ENCODE measurements at regions not wholly inside any gene's neighbourhood (a gene's known extent, or its start where the extent isn't known, plus 50 kb on each side); places are given as distances from the start of the nearest gene placed in this dataset.

GRCh38 chr3:124450366-124450765 is 279.9 kb upstream of the UMPS start:
- Mint-ChIP-seq H3K4me3 (no peak overlapping the region), H3K27me3 (peaks cover 10 to 11% of the 10 kb centered on the region in 2 donors), H3K4me1 (peaks cover 10 to 16% of the 10 kb centered on the region in 2 donors), H3K9me3 (peaks cover 0 to 2% of the 10 kb centered on the region in 2 donors), H3K27ac (no peak overlapping the region), H3K36me3 (no peaks in the 10 kb centered on the region)
- DNase-seq (no peak), ATAC-seq (replicated peaks) (no peak)

GRCh38 chr3:124451630-124452317 is 278.5 kb upstream of the UMPS start:
- Mint-ChIP-seq H3K9me3 (peaks cover 0 to 2% of the 10 kb centered on the region in 2 donors), H3K27me3 (peaks cover 10 to 16% of the 10 kb centered on the region in 2 donors), H3K4me1 (peaks cover 10 to 16% of the 10 kb centered on the region in 2 donors), H3K36me3 (no peaks in the 10 kb centered on the region), H3K27ac (no peak overlapping the region), H3K4me3 (no peak overlapping the region)
- DNase-seq (peak; percentile 31), ATAC-seq (replicated peaks) (peak; percentile 94 to 95)

- H3K4me1 Mint-ChIP-seq: peaks cover 10 to 16% of the 10 kb centered on the region in 2 donors
- no peak for DNase-seq
- peaks cover 15 to 30% of the 10 kb centered on the region in 2 donors for H3K27me3 Mint-ChIP-seq
Observed at GRCh38 chr3:124453189-124453588, 277.1 kb upstream of the UMPS start.

GRCh38 chr3:124455891-124456290 is 274.4 kb upstream of the UMPS start:
- Mint-ChIP-seq H3K4me3 (no peak overlapping the region), H3K9me3 (peaks cover 0 to 2% of the 10 kb centered on the region in 2 donors), H3K27ac (no peak overlapping the region), H3K4me1 (peaks cover 10 to 16% of the 10 kb centered on the region in 2 donors), H3K27me3 (peaks cover 18 to 32% of the 10 kb centered on the region in 2 donors), H3K36me3 (peaks cover 0 to 2% of the 10 kb centered on the region in 2 donors)
- ATAC-seq (replicated peaks): no peak
- no peak for DNase-seq

More at GRCh38 chr3:124453189-124453588, 277.1 kb upstream of the UMPS start:
- no peak for ATAC-seq (replicated peaks)
- Mint-ChIP-seq H3K27ac (no peak overlapping the region), H3K36me3 (peaks cover 0 to under 1% of the 10 kb centered on the region in 2 donors), H3K9me3 (peaks cover 0 to 2% of the 10 kb centered on the region in 2 donors), H3K4me3 (no peak overlapping the region)

GRCh38 chr3:124456506-124456905 is 273.7 kb upstream of the UMPS start:
- peaks cover 18 to 32% of the 10 kb centered on the region in 2 donors for H3K27me3 Mint-ChIP-seq
- DNase-seq (no peak), ATAC-seq (replicated peaks) (no peak)
- H3K9me3 Mint-ChIP-seq: peaks cover 0 to 2% of the 10 kb centered on the region in 2 donors
- peaks cover 7 to 11% of the 10 kb centered on the region in 2 donors for H3K4me1 Mint-ChIP-seq
- H3K4me3 Mint-ChIP-seq: no peak overlapping the region
- peaks cover 0 to 2% of the 10 kb centered on the region in 2 donors for H3K36me3 Mint-ChIP-seq
- H3K27ac Mint-ChIP-seq: no peak overlapping the region

- no peaks in the 10 kb centered on the region for H3K4me1 Mint-ChIP-seq
- no peak for ATAC-seq (replicated peaks)
- DNase-seq: no peak
Observed at GRCh38 chr3:124459678-124460077, 270.6 kb upstream of the UMPS start.

GRCh38 chr3:124461126-124461525 is 269.1 kb upstream of the UMPS start:
- Mint-ChIP-seq H3K27ac (no peak overlapping the region), H3K36me3 (peaks cover 0 to 2% of the 10 kb centered on the region in 2 donors), H3K4me1 (no peaks in the 10 kb centered on the region), H3K4me3 (no peak overlapping the region), H3K9me3 (no peaks in the 10 kb centered on the region), H3K27me3 (peaks cover 8 to 36% of the 10 kb centered on the region in 2 donors)
- no peak for DNase-seq
- ATAC-seq (replicated peaks): no peak

More at GRCh38 chr3:124459678-124460077, 270.6 kb upstream of the UMPS start:
- H3K27me3 Mint-ChIP-seq: peaks cover 13 to 27% of the 10 kb centered on the region in 2 donors
- no peaks in the 10 kb centered on the region for H3K9me3 Mint-ChIP-seq
- H3K27ac Mint-ChIP-seq: no peak overlapping the region
- H3K36me3 Mint-ChIP-seq: peaks cover 0 to 2% of the 10 kb centered on the region in 2 donors
- no peak overlapping the region for H3K4me3 Mint-ChIP-seq

- ATAC-seq (replicated peaks): no peak
- no peak overlapping the region for H3K27ac Mint-ChIP-seq
- no peak overlapping the region for H3K4me3 Mint-ChIP-seq
- H3K9me3 Mint-ChIP-seq: no peaks in the 10 kb centered on the region
- H3K27me3 Mint-ChIP-seq: peaks cover 8 to 37% of the 10 kb centered on the region in 2 donors
- DNase-seq: no peak
- peaks cover 0 to 2% of the 10 kb centered on the region in 2 donors for H3K36me3 Mint-ChIP-seq
- H3K4me1 Mint-ChIP-seq: no peaks in the 10 kb centered on the region
Observed at GRCh38 chr3:124461838-124462632, 268.2 kb upstream of the UMPS start.

GRCh38 chr3:124463234-124463633 is 267.0 kb upstream of the UMPS start:
- Mint-ChIP-seq H3K9me3 (no peaks in the 10 kb centered on the region), H3K27ac (no peak overlapping the region), H3K36me3 (peaks cover 0 to under 1% of the 10 kb centered on the region in 2 donors), H3K4me3 (no peak overlapping the region), H3K4me1 (peaks cover 0 to under 1% of the 10 kb centered on the region in 2 donors), H3K27me3 (peaks cover 10 to 34% of the 10 kb centered on the region in 2 donors)
- ATAC-seq (replicated peaks) (no peak), DNase-seq (no peak)

GRCh38 chr3:124467980-124468902 is 262.0 kb upstream of the UMPS start:
- Mint-ChIP-seq H3K4me3 (no peak overlapping the region), H3K27ac (no peak overlapping the region), H3K27me3 (peaks cover 14 to 42% of the 10 kb centered on the region in 2 donors), H3K9me3 (no peaks in the 10 kb centered on the region), H3K36me3 (no peaks in the 10 kb centered on the region), H3K4me1 (peaks cover 0 to 5% of the 10 kb centered on the region in 2 donors)
- peak; percentile 11 for DNase-seq
- peak; percentile 73 to 78 for ATAC-seq (replicated peaks)

GRCh38 chr3:124469555-124469954 is 260.7 kb upstream of the UMPS start:
- Mint-ChIP-seq H3K27ac (no peak overlapping the region), H3K4me1 (peaks cover 0 to 5% of the 10 kb centered on the region in 2 donors), H3K4me3 (no peak overlapping the region), H3K9me3 (no peaks in the 10 kb centered on the region), H3K36me3 (no peaks in the 10 kb centered on the region), H3K27me3 (peaks cover 17 to 45% of the 10 kb centered on the region in 2 donors)
- ATAC-seq (replicated peaks): no peak
- DNase-seq: no peak

GRCh38 chr3:124478830-124479229 is 251.4 kb upstream of the UMPS start:
- H3K27ac Mint-ChIP-seq: no peak overlapping the region
- ATAC-seq (replicated peaks) (no peak), DNase-seq (no peak)
- H3K36me3 Mint-ChIP-seq: no peaks in the 10 kb centered on the region
- H3K27me3 Mint-ChIP-seq: peaks cover 12 to 30% of the 10 kb centered on the region in 2 donors
- no peaks in the 10 kb centered on the region for H3K4me1 Mint-ChIP-seq
- no peak overlapping the region for H3K4me3 Mint-ChIP-seq
- H3K9me3 Mint-ChIP-seq: no peaks in the 10 kb centered on the region

- no peaks in the 10 kb centered on the region for H3K4me1 Mint-ChIP-seq
- no peaks in the 10 kb centered on the region for H3K36me3 Mint-ChIP-seq
- H3K9me3 Mint-ChIP-seq: no peaks in the 10 kb centered on the region
- H3K27me3 Mint-ChIP-seq: peaks cover 20 to 30% of the 10 kb centered on the region in 2 donors
- no peak overlapping the region for H3K4me3 Mint-ChIP-seq
- ATAC-seq (replicated peaks): no peak
- no peak overlapping the region for H3K27ac Mint-ChIP-seq
- DNase-seq: no peak
Observed at GRCh38 chr3:124483915-124484470, 246.3 kb upstream of the UMPS start.
